Testis (tissue), 2 donors: ENCODE measurements at regions not wholly inside any gene's neighbourhood (a gene's known extent, or its start where the extent isn't known, plus 50 kb on each side); places are given as distances from the start of the nearest gene placed in this dataset.

Experiments used
- CTCF ChIP-seq, 3 experiments: fragments of 450-650 bp in 2 of 3; fragments of 200-600 bp in 1 of 3; sonication (generic) in 1 of 3; IDR thresholded peaks; one replicate each; pipeline ENCODE4 v1.5.1; 2016 to 2019; ENCODE audit warnings: antibody characterized with exemption in 3 of 3, mild to moderate bottlenecking in 2 of 3, moderate library complexity in 1 of 3
- POLR2A ChIP-seq: fragments of 450-650 bp; IDR thresholded peaks from one replicate; pipeline ENCODE4 v1.6.1; 2017; ENCODE audit warnings: antibody characterized with exemption, mild to moderate bottlenecking, moderate library complexity

- TF ChIP-seq CTCF (IDR thresholded peaks at IDR 0.05) (no peak), POLR2A (no peak)
These were observed 550.8 kb upstream of the TMEM132C start for GRCh38 chr12:127716166-127716565.
